HCEC 1CT (cell line): ENCODE measurements at regions not wholly inside any gene's neighbourhood (a gene's known extent, or its start where the extent isn't known, plus 50 kb on each side); places are given as distances from the start of the nearest gene placed in this dataset.

Source experiments
- DNase-seq: peaks from one replicate; pipeline ENCODE4 v3.0.0-alpha.2; 2017

GRCh38 chr1:181142096-181142958 lies 53.8 kb downstream of the IER5 start:
- peak; percentile 83 for DNase-seq

- no peak for DNase-seq
Observed at GRCh38 chr1:181143102-181143859, 54.8 kb downstream of the IER5 start.

- DNase-seq = no peak
Observed at GRCh38 chr1:181144238-181144637, 55.7 kb downstream of the IER5 start.

- no peak for DNase-seq
Observed at GRCh38 chr1:181148636-181149035, 60.1 kb downstream of the IER5 start.

- DNase-seq = no peak
Observed at GRCh38 chr1:181149326-181150125, 61.0 kb downstream of the IER5 start.

GRCh38 chr1:181150273-181150672 lies 61.8 kb downstream of the IER5 start:
- no peak for DNase-seq

GRCh38 chr1:181150842-181151241 lies 62.3 kb downstream of the IER5 start:
- DNase-seq = no peak

GRCh38 chr1:181151378-181152326 lies 63.2 kb downstream of the IER5 start:
- peak; percentile 22 for DNase-seq

- DNase-seq = no peak
Observed at GRCh38 chr1:181152892-181153633, 64.6 kb downstream of the IER5 start.

- no peak for DNase-seq
Observed at GRCh38 chr1:181153634-181153961, 65.1 kb downstream of the IER5 start.

GRCh38 chr1:181155339-181155738 lies 66.8 kb downstream of the IER5 start:
- DNase-seq = no peak

GRCh38 chr1:181159451-181160140 lies 71.1 kb downstream of the IER5 start:
- DNase-seq = no peak

- DNase-seq = no peak
Observed at GRCh38 chr1:181160322-181160721, 71.8 kb downstream of the IER5 start.

- DNase-seq = peak; percentile 36
Observed at GRCh38 chr1:181160998-181161870, 72.7 kb downstream of the IER5 start.

GRCh38 chr1:181163662-181164061 lies 75.2 kb downstream of the IER5 start:
- DNase-seq = no peak

- peak; percentile 68 for DNase-seq
Observed at GRCh38 chr1:181166377-181167196, 78.1 kb downstream of the IER5 start.

GRCh38 chr1:181169281-181169865 lies 80.9 kb downstream of the IER5 start:
- DNase-seq = no peak

- no peak for DNase-seq
Observed at GRCh38 chr1:181170194-181170593, 81.7 kb downstream of the IER5 start.
